H9 (cell line): ENCODE measurements at regions not wholly inside any gene's neighbourhood (a gene's known extent, or its start where the extent isn't known, plus 50 kb on each side); places are given as distances from the start of the nearest gene placed in this dataset.

ENCODE experiments used
- DNase-seq: peaks from one replicate; pipeline ENCODE4 v3.0.0-alpha.2; 2017
- H2AFZ ChIP-seq: one replicate; pipeline ENCODE4 v1.6.1; 2013; ENCODE audit warnings: mild to moderate bottlenecking, low read length, control low read depth, moderate library complexity
- H2AK5ac ChIP-seq: 2 replicates; pipeline ENCODE4 v1.6.1; 2013; ENCODE audit warnings: low read length, control low read depth, mixed read lengths; ENCODE audit not compliant: insufficient read length
- H2BK120ac ChIP-seq: one replicate; pipeline ENCODE4 v1.6.1; 2013; ENCODE audit warnings: low read depth, mild to moderate bottlenecking, low read length, control low read depth, inconsistent platforms; ENCODE audit not compliant: poor library complexity, severe bottlenecking
- H2BK12ac ChIP-seq: 2 replicates; pipeline ENCODE4 v1.6.1; 2013; ENCODE audit warnings: low read length, control low read depth, mixed read lengths, low read depth; ENCODE audit not compliant: insufficient read length
- H2BK15ac ChIP-seq: 2 replicates; pipeline ENCODE4 v1.6.1; 2013; ENCODE audit warnings: low read depth, low read length, control low read depth
- H2BK20ac ChIP-seq: one replicate; pipeline ENCODE4 v1.6.1; 2013; ENCODE audit warnings: low read depth, mild to moderate bottlenecking, low read length, control low read depth, inconsistent platforms; ENCODE audit not compliant: poor library complexity, severe bottlenecking
- H2BK5ac ChIP-seq: 2 replicates; pipeline ENCODE4 v1.6.1; 2013; ENCODE audit warnings: low read length, control low read depth, mixed read lengths; ENCODE audit not compliant: insufficient read length
- H3K14ac ChIP-seq: 2 replicates; pipeline ENCODE4 v1.6.1; 2013; ENCODE audit warnings: low read length, control low read depth; ENCODE audit not compliant: insufficient read depth
- H3K18ac ChIP-seq: 2 replicates; pipeline ENCODE4 v1.6.1; 2013; ENCODE audit warnings: low read depth, mild to moderate bottlenecking, mixed read lengths, low read length, control low read depth; ENCODE audit not compliant: insufficient read length
- H3K23ac ChIP-seq: 2 replicates; pipeline ENCODE4 v1.6.1; 2013; ENCODE audit warnings: low read length, control low read depth, mixed read lengths, low read depth; ENCODE audit not compliant: insufficient read length
- H3K23me2 ChIP-seq: 2 replicates; pipeline ENCODE4 v1.6.1; 2013; ENCODE audit warnings: low read depth, mild to moderate bottlenecking, mixed read lengths, low read length, control low read depth; ENCODE audit not compliant: insufficient read length, poor library complexity, severe bottlenecking
- H3K27ac ChIP-seq: 2 replicates; pipeline ENCODE4 v1.5.1; 2013; ENCODE audit warnings: low read length, control low read depth, mixed read lengths, low read depth; ENCODE audit not compliant: insufficient read length
- H3K27me3 ChIP-seq: 2 replicates; pipeline ENCODE4 v1.6.1; 2013; ENCODE audit warnings: low read length, control low read depth, inconsistent platforms; ENCODE audit not compliant: insufficient read depth
- H3K4ac ChIP-seq: 2 replicates; pipeline ENCODE4 v1.6.1; 2013; ENCODE audit warnings: low read depth, mild to moderate bottlenecking, control low read depth, inconsistent platforms, low read length, moderate library complexity
- H3K4me1 ChIP-seq: 2 replicates; pipeline ENCODE4 v1.6.1; 2013; ENCODE audit warnings: low read length, control low read depth, inconsistent platforms; ENCODE audit not compliant: insufficient read depth
- H3K4me2 ChIP-seq: 2 replicates; pipeline ENCODE4 v1.6.1; 2013; ENCODE audit warnings: low read length, control low read depth, mixed read lengths; ENCODE audit not compliant: insufficient read length, insufficient read depth
- H3K56ac ChIP-seq: 2 replicates; pipeline ENCODE4 v1.6.1; 2013; ENCODE audit warnings: low read depth, mild to moderate bottlenecking, mixed read lengths, low read length, control low read depth; ENCODE audit not compliant: insufficient read length
- H3K79me1 ChIP-seq: 2 replicates; pipeline ENCODE4 v1.6.1; 2013; ENCODE audit warnings: low read depth, mild to moderate bottlenecking, moderate library complexity, low read length, control low read depth, inconsistent platforms; ENCODE audit not compliant: insufficient read depth, poor library complexity, severe bottlenecking
- H3K79me2 ChIP-seq: 2 replicates; pipeline ENCODE4 v1.6.1; 2013; ENCODE audit warnings: low read length, control low read depth, inconsistent platforms; ENCODE audit not compliant: insufficient read depth
- H3K9ac ChIP-seq: 2 replicates; pipeline ENCODE4 v1.6.1; 2013; ENCODE audit warnings: low read length, control low read depth, mixed read lengths; ENCODE audit not compliant: insufficient read length; ENCODE audit errors: extremely low read depth
- H3K9me3 ChIP-seq: one replicate; pipeline ENCODE4 v1.6.1; 2013; ENCODE audit warnings: low read depth, low read length, inconsistent platforms; ENCODE audit not compliant: control insufficient read depth
- H3T11ph ChIP-seq: one replicate; pipeline ENCODE4 v1.6.1; 2013; ENCODE audit warnings: mild to moderate bottlenecking, low read length, control low read depth, inconsistent platforms
- H4K20me1 ChIP-seq: one replicate; pipeline ENCODE4 v1.6.1; 2013; ENCODE audit not compliant: control insufficient read depth, insufficient read length, insufficient read depth
- H4K5ac ChIP-seq: 2 replicates; pipeline ENCODE4 v1.6.1; 2013; ENCODE audit warnings: low read depth, mild to moderate bottlenecking, mixed read lengths, low read length, control low read depth; ENCODE audit not compliant: insufficient read length
- H4K8ac ChIP-seq: replicated peaks from 2 replicates; pipeline ENCODE4 v1.6.1; 2013; ENCODE audit warnings: low read length, control low read depth, mixed read lengths, low read depth; ENCODE audit not compliant: insufficient read length
- H4K91ac ChIP-seq: 2 replicates; pipeline ENCODE4 v1.6.1; 2013; ENCODE audit warnings: low read depth, mild to moderate bottlenecking, moderate library complexity, mixed read lengths, low read length, control low read depth; ENCODE audit not compliant: insufficient read length
- H3K27ac Mint-ChIP-seq, 3 experiments: 2 replicates in 2 of 3; 3 replicates in 1 of 3; pipeline ENCODE4 v1.8.0; 2020 to 2021; ENCODE audit warnings: mixed read lengths in 3 of 3, mild to moderate bottlenecking in 1 of 3, moderate library complexity in 1 of 3
- H3K27me3 Mint-ChIP-seq: 2 replicates; pipeline ENCODE4 v1.8.0; 2021; ENCODE audit warnings: low read depth, mild to moderate bottlenecking, moderate library complexity, mixed read lengths
- H3K36me3 Mint-ChIP-seq, 3 experiments: 2 replicates in 2 of 3; 3 replicates in 1 of 3; pipeline ENCODE4 v1.8.0; 2020 to 2021; ENCODE audit warnings: low read depth in 3 of 3, mixed read lengths in 3 of 3; ENCODE audit not compliant: insufficient read depth in 1 of 3
- H3K4me1 Mint-ChIP-seq, 2 experiments: 2 replicates each; pipeline ENCODE4 v1.8.0; 2020; ENCODE audit warnings: mixed read lengths in 2 of 2
- H3K4me3 Mint-ChIP-seq, 2 experiments: 2 replicates in 1 of 2; 3 replicates in 1 of 2; pipeline ENCODE4 v1.8.0; 2020 to 2021; ENCODE audit warnings: mild to moderate bottlenecking in 2 of 2, mixed read lengths in 2 of 2, moderate library complexity in 1 of 2
- H3K9me3 Mint-ChIP-seq, 2 experiments: 2 replicates in 1 of 2; 3 replicates in 1 of 2; pipeline ENCODE4 v1.8.0; 2020; ENCODE audit warnings: mild to moderate bottlenecking in 2 of 2, mixed read lengths in 2 of 2, moderate library complexity in 1 of 2
- whole genome bisulfite sequencing: extraction: QIAGEN DNeasy Blood & Tissue Kit; methylation state at CpG from one replicate; pipeline ENCODE4 v1.1.7; 2013; ENCODE audit warnings: missing lambda C conversion rate, low lambda C conversion rate, mixed read lengths; ENCODE audit not compliant: insufficient read length; ENCODE audit errors: extremely low coverage; 5-methylcytosine and 5-hydroxymethylcytosine counted together
- TF ChIP-seq, protein P1 (sequence below): fragments of 200-600 bp; sonication (generic); conservative IDR thresholded peaks from 3 replicates; pipeline ENCODE4 v1.8.0; 2021; ENCODE audit warnings: antibody characterized with exemption, mild to moderate bottlenecking

DNA sequence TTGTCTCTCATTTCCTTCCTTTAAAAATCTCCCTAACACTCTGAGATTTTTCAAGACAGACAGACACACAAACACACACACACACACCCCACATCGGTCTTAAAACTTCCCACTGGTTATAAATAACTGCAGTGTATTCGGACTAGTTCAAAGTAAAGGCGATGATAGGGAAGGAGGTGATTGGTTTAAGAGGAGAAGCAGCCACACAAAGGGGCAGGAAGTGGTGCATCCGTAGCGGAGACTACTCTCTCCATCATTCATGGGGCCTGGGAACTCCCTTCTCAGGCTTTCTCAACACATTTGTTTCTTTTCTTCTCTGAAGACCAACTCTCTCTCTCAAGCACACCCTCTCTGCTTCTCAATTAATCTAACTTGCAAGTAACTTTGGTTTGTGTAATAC lies 149.1 kb upstream of the DPP10 start:
- no peak overlapping the region for H3K9ac ChIP-seq
- H3K27me3 ChIP-seq, result no peaks in the 10 kb centered on the region
- no peak overlapping the region for H2BK12ac ChIP-seq
- peaks cover 20 to 27% of the 10 kb centered on the region in 2 experiments for H3K4me1 Mint-ChIP-seq
- H3K27me3 Mint-ChIP-seq, result no peaks in the 10 kb centered on the region
- H3K4me2 ChIP-seq, result no peak overlapping the region
- H3T11ph ChIP-seq, result no peak overlapping the region
- TF ChIP-seq, protein P1, sequence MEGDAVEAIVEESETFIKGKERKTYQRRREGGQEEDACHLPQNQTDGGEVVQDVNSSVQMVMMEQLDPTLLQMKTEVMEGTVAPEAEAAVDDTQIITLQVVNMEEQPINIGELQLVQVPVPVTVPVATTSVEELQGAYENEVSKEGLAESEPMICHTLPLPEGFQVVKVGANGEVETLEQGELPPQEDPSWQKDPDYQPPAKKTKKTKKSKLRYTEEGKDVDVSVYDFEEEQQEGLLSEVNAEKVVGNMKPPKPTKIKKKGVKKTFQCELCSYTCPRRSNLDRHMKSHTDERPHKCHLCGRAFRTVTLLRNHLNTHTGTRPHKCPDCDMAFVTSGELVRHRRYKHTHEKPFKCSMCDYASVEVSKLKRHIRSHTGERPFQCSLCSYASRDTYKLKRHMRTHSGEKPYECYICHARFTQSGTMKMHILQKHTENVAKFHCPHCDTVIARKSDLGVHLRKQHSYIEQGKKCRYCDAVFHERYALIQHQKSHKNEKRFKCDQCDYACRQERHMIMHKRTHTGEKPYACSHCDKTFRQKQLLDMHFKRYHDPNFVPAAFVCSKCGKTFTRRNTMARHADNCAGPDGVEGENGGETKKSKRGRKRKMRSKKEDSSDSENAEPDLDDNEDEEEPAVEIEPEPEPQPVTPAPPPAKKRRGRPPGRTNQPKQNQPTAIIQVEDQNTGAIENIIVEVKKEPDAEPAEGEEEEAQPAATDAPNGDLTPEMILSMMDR, result no peak
- no peaks in the 10 kb centered on the region for H3K23me2 ChIP-seq
- H3K18ac ChIP-seq, result no peak overlapping the region
- no peak overlapping the region for H2AK5ac ChIP-seq
- no peak overlapping the region for H3K23ac ChIP-seq
- no peak overlapping the region for H2BK5ac ChIP-seq
- no peak overlapping the region; a peak in 1 of 7 replicates for H3K27ac Mint-ChIP-seq
- no peak overlapping the region for H3K56ac ChIP-seq
- no peaks in the 10 kb centered on the region for H3K79me2 ChIP-seq
- no peak overlapping the region for H3K4me3 Mint-ChIP-seq
- no peak overlapping the region for H4K91ac ChIP-seq
- peaks cover 6% of the 10 kb centered on the region; the same call in 1 of the 2 replicates for H3K4me1 ChIP-seq
- WGBS, result no CpG with 5 or more reads among the region's 5 CpGs
- no peaks in the 10 kb centered on the region for H3K79me1 ChIP-seq
- H3K9me3 Mint-ChIP-seq, result peaks cover 5% of the 10 kb centered on the region in 2 experiments; a peak in 4 of 5 replicates
- no peaks in the 10 kb centered on the region; a peak in 1 of 7 replicates for H3K36me3 Mint-ChIP-seq
- no peaks in the 10 kb centered on the region for H4K20me1 ChIP-seq
- H2BK15ac ChIP-seq, result no peak overlapping the region
- H4K5ac ChIP-seq, result no peak overlapping the region
- H3K9me3 ChIP-seq, result no peaks in the 10 kb centered on the region
- DNase-seq, result no peak
- H3K4ac ChIP-seq, result no peak overlapping the region
- H2BK120ac ChIP-seq, result no peak overlapping the region
- no peak overlapping the region for H4K8ac ChIP-seq
- no peak overlapping the region for H2AFZ ChIP-seq
- H3K14ac ChIP-seq, result no peak overlapping the region
- no peak overlapping the region for H2BK20ac ChIP-seq
- H3K27ac ChIP-seq, result no peak overlapping the region
